B cell (primary cell): ENCODE measurements at regions not wholly inside any gene's neighbourhood (a gene's known extent, or its start where the extent isn't known, plus 50 kb on each side); places are given as distances from the start of the nearest gene placed in this dataset.

Experiments
- ATAC-seq: fragments of 200-7000 bp; cut with Tn5 transposase; one replicate; pipeline ENCODE4 v1.10.0; 2021; ENCODE audit warnings: low read depth, mild to moderate bottlenecking, moderate number of reproducible peaks, moderate library complexity
- CTCF ChIA-PET: fragments of 350-600 bp; sonication (Branson Sonifier 250); formaldehyde crosslinking; loops from one replicate; lab custom pipeline; 2021; ENCODE audit warnings: antibody characterized with exemption, inconsistent platforms; lab: Charles Lee
- POLR2A ChIA-PET: fragments of 350-600 bp; sonication (Branson Sonifier 250); formaldehyde crosslinking; loops from one replicate; lab custom pipeline; 2021; ENCODE audit warnings: antibody characterized with exemption; lab: Charles Lee
- DNase-seq: peaks from one replicate; pipeline ENCODE4 v3.0.0; 2013
- H2AFZ ChIP-seq: 2 replicates; pipeline ENCODE4 v1.6.1; 2012; ENCODE audit warnings: mild to moderate bottlenecking, low read depth, low read length; ENCODE audit not compliant: insufficient read depth, poor library complexity, severe bottlenecking
- H3K27ac ChIP-seq, 2 donors: 1 replicate in 1 of 2; 2 replicates in 1 of 2; pipeline ENCODE4 v1.5.1; 2012 to 2013; ENCODE audit warnings: low read length in 2 of 2, mild to moderate bottlenecking in 2 of 2, moderate library complexity in 1 of 2
- H3K27me3 ChIP-seq, 4 experiments: fragments of 200-600 bp in 1 of 4; sonication (generic) in 1 of 4; replicated peaks in 1 of 4; 1 replicate in 2 of 4; 2 replicates in 2 of 4; pipeline versions ENCODE4 v1.6.1 to v1.7.0; 2013 to 2016; ENCODE audit warnings: low read length in 3 of 4, mild to moderate bottlenecking in 2 of 4, mixed read lengths in 1 of 4, moderate library complexity in 1 of 4; ENCODE audit not compliant: insufficient read depth in 4 of 4, control insufficient read depth in 3 of 4; ENCODE audit errors: control extremely low read depth in 1 of 4
- H3K36me3 ChIP-seq, 2 experiments: replicated peaks in 1 of 2; 1 replicate in 1 of 2; 2 replicates in 1 of 2; pipeline versions ENCODE4 v1.6.1 to v1.7.1; 2013; ENCODE audit warnings: low read length in 1 of 2; ENCODE audit not compliant: insufficient read depth in 2 of 2, control insufficient read depth in 1 of 2; ENCODE audit errors: control extremely low read depth in 1 of 2, extremely low read depth in 1 of 2
- H3K4me1 ChIP-seq, 2 donors: fragments of 200-600 bp in 1 of 2; sonication (generic) in 1 of 2; 1 replicate in 1 of 2; 2 replicates in 1 of 2; pipeline versions ENCODE4 v1.5.1 to v1.6.1; 2013 to 2017; ENCODE audit warnings: low read length in 2 of 2; ENCODE audit not compliant: control insufficient read depth in 2 of 2, insufficient read depth in 2 of 2
- H3K4me2 ChIP-seq: replicated peaks from 2 replicates; pipeline ENCODE3; 2012; ENCODE audit warnings: mild to moderate bottlenecking, low read depth, low read length; ENCODE audit not compliant: poor library complexity, severe bottlenecking
- H3K4me3 ChIP-seq, 5 experiments: fragments of 200-600 bp in 1 of 5; sonication (generic) in 1 of 5; 1 replicate in 3 of 5; 2 replicates in 2 of 5; pipeline versions ENCODE4 v1.5.1 to v1.7.0; 2011 to 2016; ENCODE audit warnings: low read length in 4 of 5, mild to moderate bottlenecking in 4 of 5, low read depth in 2 of 5, control low read depth in 1 of 5, moderate library complexity in 1 of 5; ENCODE audit not compliant: insufficient read depth in 1 of 5; ENCODE audit errors: control extremely low read depth in 1 of 5, extremely low read depth in 1 of 5
- H3K79me2 ChIP-seq: fragments of 200-600 bp; sonication (generic); one replicate; pipeline ENCODE4 v1.6.0; 2016; ENCODE audit warnings: low read length; ENCODE audit not compliant: control insufficient read depth, insufficient read depth
- H3K9ac ChIP-seq: fragments of 200-600 bp; sonication (generic); 2 replicates; pipeline ENCODE4 v1.6.1; 2017; ENCODE audit warnings: mild to moderate bottlenecking, low read length, moderate library complexity
- H3K9me3 ChIP-seq, 3 donors: one replicate each; pipeline versions ENCODE4 v1.6.1 to v1.7.1; 2013; ENCODE audit warnings: low read length in 2 of 3; ENCODE audit not compliant: control insufficient read depth in 2 of 3, insufficient read depth in 1 of 3; ENCODE audit errors: control extremely low read depth in 1 of 3
- H4K20me1 ChIP-seq: 2 replicates; pipeline ENCODE4 v1.6.0; 2012; ENCODE audit warnings: mild to moderate bottlenecking, low read length; ENCODE audit not compliant: insufficient read depth, control insufficient read depth, poor library complexity, severe bottlenecking
- H3K27ac Mint-ChIP-seq: one replicate; pipeline ENCODE4 v1.8.0; 2021; ENCODE audit warnings: mixed read lengths
- H3K27me3 Mint-ChIP-seq: one replicate; pipeline ENCODE4 v1.8.0; 2021; ENCODE audit warnings: mixed read lengths
- H3K4me1 Mint-ChIP-seq: one replicate; pipeline ENCODE4 v1.8.0; 2021; ENCODE audit warnings: mixed read lengths
- H3K4me3 Mint-ChIP-seq: one replicate; pipeline ENCODE4 v1.8.0; 2021; ENCODE audit warnings: mixed read lengths
- H3K9me3 Mint-ChIP-seq: one replicate; pipeline ENCODE4 v1.8.0; 2022; ENCODE audit warnings: mixed read lengths; ENCODE audit not compliant: insufficient read depth
- EZH2 ChIP-seq: IDR thresholded peaks from 2 replicates; pipeline ENCODE4 v1.6.1; 2012; ENCODE audit warnings: borderline replicate concordance, low read depth, mild to moderate bottlenecking, moderate library complexity, low read length; ENCODE audit not compliant: insufficient read depth, poor library complexity, severe bottlenecking
- WGBS: methylation state at CpG from one replicate; pipeline ENCODE4 v1.1.5; 2013; ENCODE audit warnings: missing lambda C conversion rate; ENCODE audit not compliant: insufficient coverage; 5-methylcytosine and 5-hydroxymethylcytosine counted together
- intact Hi-C: fragments of 100-400 bp; cut with micrococcal nuclease; formaldehyde crosslinking; loops from one replicate; pipeline ENCODE4 v1.10.0; 2022
- TF ChIP-seq, protein P1 (sequence below): fragments of 200-600 bp; IDR thresholded peaks from one replicate; pipeline ENCODE4 v1.8.0; 2022; ENCODE audit warnings: antibody characterized with exemption, mild to moderate bottlenecking

DNA sequence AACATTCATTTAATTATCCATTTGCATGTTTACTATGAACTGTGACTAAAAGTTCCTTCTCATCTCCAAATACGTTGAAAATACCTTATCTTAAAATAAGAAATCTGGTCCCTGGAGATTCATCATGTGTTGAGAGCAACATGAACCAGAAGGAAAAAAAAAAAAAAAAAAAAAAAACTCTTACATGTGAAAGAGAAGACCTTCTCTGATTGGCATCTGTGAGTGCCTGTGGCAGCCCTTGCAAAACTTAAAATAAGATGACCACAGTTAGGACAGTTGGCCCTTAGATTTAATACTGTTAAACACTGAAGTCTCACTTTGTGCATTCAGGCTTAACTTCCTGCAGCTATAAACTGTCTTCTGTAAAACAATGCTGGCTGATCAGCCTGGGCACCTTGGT is 1395.2 kb upstream of the ADGRL4 start:
- no peak for ATAC-seq
- Mint-ChIP-seq H3K27ac (no peak overlapping the region), H3K4me1 (peaks cover 3% of the 10 kb centered on the region), H3K27me3 (no peaks in the 10 kb centered on the region), H3K4me3 (no peak overlapping the region), H3K9me3 (no peaks in the 10 kb centered on the region)
- Histone ChIP-seq H2AFZ (no peak overlapping the region), H3K36me3 (no peaks in the 10 kb centered on the region), H3K79me2 (no peaks in the 10 kb centered on the region), H4K20me1 (no peaks in the 10 kb centered on the region), H3K9me3 (peaks cover 0 to 1% (median 0%) of the 10 kb centered on the region in 3 donors), H3K4me3 (no peak overlapping the region), H3K27me3 (no peaks in the 10 kb centered on the region), H3K27ac (no peak overlapping the region), H3K4me2 (no peak overlapping the region), H3K9ac (no peak overlapping the region), H3K4me1 (no peaks in the 10 kb centered on the region)
- CTCF ChIA-PET, result no interaction called here
- no CpG with 5 or more reads among the region's 1 CpG for WGBS
- POLR2A ChIA-PET, result no interaction called here
- TF ChIP-seq EZH2, result no peak
- TF ChIP-seq, protein P1, sequence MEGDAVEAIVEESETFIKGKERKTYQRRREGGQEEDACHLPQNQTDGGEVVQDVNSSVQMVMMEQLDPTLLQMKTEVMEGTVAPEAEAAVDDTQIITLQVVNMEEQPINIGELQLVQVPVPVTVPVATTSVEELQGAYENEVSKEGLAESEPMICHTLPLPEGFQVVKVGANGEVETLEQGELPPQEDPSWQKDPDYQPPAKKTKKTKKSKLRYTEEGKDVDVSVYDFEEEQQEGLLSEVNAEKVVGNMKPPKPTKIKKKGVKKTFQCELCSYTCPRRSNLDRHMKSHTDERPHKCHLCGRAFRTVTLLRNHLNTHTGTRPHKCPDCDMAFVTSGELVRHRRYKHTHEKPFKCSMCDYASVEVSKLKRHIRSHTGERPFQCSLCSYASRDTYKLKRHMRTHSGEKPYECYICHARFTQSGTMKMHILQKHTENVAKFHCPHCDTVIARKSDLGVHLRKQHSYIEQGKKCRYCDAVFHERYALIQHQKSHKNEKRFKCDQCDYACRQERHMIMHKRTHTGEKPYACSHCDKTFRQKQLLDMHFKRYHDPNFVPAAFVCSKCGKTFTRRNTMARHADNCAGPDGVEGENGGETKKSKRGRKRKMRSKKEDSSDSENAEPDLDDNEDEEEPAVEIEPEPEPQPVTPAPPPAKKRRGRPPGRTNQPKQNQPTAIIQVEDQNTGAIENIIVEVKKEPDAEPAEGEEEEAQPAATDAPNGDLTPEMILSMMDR, result no peak
- intact Hi-C loops, result no loop called here
- no peak for DNase-seq

DNA sequence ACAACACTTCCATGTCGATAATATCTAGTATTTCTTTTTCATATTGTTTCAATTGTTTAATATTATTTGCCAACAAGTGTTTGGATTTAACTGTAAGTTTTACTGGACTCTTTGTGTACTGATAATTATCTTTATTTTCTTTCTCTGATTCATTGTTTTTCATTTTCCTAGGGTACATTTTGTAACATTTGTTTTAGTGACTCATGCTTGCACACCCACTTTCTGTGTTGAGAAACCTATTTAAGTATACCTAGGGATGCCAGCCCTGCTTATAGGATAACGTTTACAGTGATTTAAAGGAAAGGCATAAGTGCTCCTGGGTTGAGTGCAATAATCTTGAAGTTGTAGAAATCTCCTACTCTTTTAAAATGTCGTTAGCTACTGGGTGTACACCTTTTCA is 1386.0 kb upstream of the ADGRL4 start:
- Histone ChIP-seq H2AFZ (no peak overlapping the region), H3K9me3 (no peaks in the 10 kb centered on the region), H3K9ac (no peak overlapping the region), H3K4me1 (no peaks in the 10 kb centered on the region), H3K27ac (no peak overlapping the region), H3K79me2 (no peaks in the 10 kb centered on the region), H3K36me3 (no peaks in the 10 kb centered on the region), H4K20me1 (no peaks in the 10 kb centered on the region), H3K4me3 (no peak overlapping the region), H3K4me2 (no peak overlapping the region), H3K27me3 (no peaks in the 10 kb centered on the region)
- ATAC-seq (no peak), DNase-seq (no peak)
- Mint-ChIP-seq H3K9me3 (no peaks in the 10 kb centered on the region), H3K4me1 (no peaks in the 10 kb centered on the region), H3K4me3 (no peak overlapping the region), H3K27ac (no peak overlapping the region), H3K27me3 (no peaks in the 10 kb centered on the region)
- no peak for TF ChIP-seq EZH2
- TF ChIP-seq, protein P1, result no peak
- no CpG with 5 or more reads among the region's 3 CpGs for WGBS
- intact Hi-C loops, result no loop called here
- ChIA-PET POLR2A (no interaction called here), CTCF (no interaction called here)
